GM21381 (cell line): ENCODE measurements at regions not wholly inside any gene's neighbourhood (a gene's known extent, or its start where the extent isn't known, plus 50 kb on each side); places are given as distances from the start of the nearest gene placed in this dataset.

Experiments used
- ATAC-seq: cut with Tn5 transposase; IDR thresholded peaks from one replicate; pipeline ENCODE4 v1.9.1; 2021; ENCODE audit warnings: mild to moderate bottlenecking, moderate library complexity; ENCODE audit not compliant: unreplicated experiment

DNA sequence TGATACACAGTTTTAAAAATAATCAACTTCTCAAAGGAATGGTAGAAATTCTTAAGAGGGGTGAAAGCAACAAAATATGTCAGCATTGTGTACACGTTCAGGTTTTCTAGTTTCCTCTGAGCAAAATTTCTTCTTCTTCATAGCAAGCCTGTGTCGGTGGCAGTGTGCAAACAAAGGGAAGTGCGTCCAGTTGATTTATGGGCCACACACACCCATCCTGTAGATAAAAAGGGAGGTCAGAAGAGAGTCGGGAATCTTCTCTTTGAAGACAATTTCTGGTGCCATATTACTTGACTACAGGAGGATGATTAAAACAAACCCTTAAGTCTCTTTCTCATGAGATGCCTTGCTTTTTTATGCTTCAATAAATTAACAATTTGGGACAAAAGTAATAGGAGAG is 484.1 kb upstream of the SALL1 start:
- ATAC-seq, result no peak

DNA sequence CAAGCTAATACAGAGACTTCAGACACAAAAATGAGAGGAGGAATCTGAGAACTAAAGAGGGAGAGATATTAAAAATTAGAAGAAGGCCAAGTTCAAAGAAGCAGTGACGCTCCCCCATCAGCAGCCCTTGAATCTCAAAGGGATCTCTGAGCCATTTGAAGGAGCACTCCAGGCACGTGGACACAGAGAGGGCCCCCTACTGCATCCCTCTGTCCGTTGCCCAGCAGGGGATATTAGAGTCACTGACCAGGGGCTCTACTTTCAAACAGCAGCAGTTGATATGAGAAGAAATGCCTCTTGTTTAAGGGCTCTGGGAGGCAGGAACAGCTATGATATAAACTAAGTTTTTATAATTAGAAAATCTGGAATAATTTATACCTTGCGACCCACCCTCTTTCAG is 479.0 kb upstream of the SALL1 start:
- no peak for ATAC-seq

DNA sequence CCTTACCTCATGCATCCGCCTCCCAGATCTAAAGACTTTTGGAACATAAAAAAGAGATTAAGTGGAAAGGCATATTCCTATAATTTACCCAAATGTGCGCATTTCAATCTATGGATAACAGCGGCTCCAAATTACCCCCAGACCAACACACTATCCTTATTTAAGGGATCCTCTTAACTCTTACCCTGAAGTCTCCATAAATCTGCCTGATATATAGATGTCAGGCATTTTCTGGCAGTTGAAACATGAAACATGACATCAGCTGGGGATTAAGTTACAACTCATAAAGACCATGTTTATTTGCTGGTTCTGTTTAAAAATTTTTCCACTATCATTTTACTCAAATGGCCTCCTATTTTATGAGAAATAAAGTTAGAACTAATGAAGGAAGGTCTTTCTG is 478.5 kb upstream of the SALL1 start:
- no peak for ATAC-seq

DNA sequence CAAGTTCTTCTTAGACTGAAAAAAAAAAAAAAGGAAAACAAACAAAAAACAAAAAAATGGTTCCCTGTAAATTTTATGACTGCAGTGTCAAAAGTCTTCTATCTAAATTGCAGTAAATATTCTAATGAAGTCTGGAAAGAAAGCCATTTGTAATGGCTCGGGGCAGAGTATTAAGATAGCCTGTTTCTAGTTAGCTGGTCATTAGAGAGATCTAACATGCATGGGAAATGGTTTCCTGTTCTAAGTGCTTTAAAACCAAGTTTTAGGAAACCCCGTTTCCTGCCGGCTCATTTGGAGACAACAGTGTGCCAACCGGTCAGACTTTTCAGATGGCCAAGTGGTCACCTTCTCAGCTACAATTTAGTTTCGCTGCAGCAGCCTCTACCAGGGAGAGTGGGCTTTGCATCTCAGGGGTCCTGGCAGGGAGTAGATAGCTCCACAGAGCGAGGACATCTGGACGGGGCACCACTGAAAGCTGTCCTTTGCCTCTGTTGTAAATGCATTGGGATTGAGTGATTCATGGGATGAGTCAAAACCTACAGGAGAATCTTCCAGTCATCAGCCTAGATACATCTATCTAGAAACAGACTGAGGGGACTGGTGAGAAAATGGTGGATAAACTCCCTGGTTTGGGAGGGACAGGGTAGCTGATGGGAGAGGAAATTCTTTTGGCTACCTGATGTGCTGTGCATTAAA is 473.2 kb upstream of the SALL1 start:
- ATAC-seq, result no peak

DNA sequence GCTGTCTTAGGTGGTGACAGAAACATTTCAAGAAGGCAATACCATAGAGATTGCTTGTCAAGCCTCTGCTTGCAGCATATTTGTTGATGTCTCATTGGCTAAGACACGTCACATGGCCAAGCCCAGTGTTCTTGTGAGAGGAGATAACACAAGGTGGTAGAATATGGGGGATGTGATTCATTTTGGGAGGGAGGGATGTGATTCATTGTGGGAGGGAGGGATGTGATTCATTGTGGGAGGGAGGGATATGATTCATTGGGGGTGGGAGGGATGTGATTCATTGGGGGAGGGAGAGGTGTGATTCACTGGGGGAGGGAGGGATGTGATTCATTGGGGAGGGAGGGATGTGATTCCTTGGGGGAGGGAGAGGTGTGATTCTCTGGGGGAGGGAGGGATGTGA is 470.5 kb upstream of the SALL1 start:
- no peak for ATAC-seq

DNA sequence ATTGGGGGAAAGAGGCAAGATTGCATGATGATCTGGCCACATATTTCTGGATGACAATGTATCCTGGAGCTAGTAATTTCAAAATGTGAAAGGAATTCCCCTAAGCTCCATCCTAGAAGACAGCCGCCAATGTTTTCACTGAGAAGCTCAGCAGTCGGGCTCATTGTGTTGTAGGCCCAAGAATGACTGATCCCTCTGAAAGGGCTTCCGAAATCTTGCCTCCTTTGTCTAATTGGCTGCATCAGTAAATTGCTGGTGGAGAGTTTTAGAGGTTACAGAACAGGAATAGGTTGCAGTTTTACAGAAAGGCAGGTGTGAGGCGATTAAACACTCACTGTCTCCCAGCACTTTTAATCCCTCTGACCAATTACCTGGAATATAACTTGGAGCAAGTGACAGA is 464.1 kb upstream of the SALL1 start:
- no peak for ATAC-seq

DNA sequence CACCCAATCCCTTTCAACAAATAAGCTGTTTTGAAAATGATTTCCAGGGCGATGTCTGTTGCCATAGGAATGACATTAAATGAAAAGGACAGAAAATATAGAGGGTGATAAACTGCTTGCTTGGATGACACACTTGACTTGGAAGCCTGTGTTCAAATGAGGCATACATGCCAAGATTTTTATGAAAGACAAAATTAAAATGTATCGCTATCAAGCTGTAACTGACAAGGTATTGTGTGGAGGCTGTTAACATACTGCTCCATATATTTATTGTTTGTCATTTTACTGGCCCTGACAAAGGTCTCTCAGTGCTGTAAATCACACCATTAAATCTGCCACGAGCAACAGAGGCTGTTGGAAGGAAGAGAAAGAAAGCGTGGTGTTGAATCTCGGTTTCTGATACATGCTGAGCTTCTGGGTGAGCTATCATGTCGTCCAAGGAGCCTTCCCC is 456.2 kb upstream of the SALL1 start:
- ATAC-seq, result no peak

DNA sequence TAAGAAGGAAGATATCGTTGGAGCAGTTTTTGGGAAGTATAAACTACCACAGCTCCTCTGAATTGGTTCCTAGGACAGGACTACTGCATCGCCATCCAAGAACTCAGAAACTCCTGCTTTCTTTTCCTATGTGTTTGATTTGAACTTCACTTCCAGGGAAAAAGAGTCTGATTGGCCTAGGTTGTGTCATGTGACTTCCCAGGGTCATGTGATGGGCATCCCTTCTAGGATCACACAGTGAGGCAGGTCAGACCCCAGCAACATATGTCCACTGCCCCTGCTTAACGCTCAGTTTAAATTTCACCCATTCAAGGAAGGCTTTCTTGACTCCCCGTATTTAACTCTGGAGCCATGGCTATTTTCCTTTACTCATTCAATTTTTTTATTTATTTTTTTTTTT is 445.2 kb upstream of the SALL1 start:
- no peak for ATAC-seq

DNA sequence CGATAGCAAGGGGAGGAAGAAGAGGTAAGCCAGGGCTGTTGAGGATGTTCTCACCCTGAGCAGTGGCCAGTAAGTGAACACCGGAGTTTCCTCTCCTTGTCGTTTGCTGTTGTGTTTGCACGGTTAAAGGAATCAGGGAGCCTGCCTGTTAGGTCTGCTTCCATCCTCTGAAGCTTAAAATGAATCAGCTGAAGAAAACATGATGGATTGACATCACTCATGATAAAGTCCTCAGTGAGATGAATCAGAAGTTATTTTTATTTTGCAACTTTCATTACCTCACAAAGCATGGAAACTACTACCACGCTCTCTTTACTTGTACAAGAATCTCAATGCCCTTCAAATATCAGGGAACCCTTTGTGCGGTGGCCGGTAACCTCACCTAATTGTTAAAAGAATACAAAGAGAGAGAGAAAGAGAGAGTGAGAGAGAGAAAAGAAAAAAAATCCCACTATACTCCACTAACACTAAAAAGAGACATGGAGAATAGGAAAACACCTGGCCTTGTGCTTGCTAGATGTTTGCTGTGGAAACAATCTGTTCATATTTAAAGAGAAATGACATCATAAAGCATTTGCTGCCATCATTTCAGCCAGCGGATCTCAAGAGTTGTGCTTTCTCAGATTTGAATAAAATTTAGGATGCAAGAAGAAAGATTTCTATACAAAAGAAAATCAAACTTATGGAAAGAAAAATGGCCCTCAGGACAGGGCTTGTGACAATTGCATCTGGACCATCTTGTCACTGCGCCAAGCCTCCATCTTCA is 441.6 kb upstream of the SALL1 start:
- ATAC-seq, result no peak

DNA sequence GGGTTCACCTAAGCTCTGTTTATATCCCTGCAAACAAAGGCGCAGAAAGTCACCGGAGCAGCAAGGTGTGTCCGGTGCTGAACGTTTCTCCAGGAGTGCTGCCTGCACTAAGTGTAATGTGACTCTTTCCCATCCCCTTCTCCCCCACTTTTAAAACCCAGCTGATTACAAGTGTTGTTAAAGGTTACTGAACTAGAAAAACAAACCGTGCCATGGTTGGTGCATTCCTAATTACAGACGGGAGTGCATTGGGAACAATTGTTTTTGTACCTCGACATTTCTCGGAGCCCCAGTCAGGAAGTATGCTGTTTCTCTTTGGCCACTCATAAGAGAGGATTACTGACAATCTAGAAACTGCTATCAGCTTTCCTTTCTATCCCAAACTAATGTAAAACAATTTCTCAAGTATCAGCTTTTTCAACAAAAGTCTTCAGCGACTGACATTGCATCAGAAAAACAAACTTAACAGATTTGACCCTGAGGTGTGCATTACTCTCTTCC is 441.0 kb upstream of the SALL1 start:
- ATAC-seq, result no peak

DNA sequence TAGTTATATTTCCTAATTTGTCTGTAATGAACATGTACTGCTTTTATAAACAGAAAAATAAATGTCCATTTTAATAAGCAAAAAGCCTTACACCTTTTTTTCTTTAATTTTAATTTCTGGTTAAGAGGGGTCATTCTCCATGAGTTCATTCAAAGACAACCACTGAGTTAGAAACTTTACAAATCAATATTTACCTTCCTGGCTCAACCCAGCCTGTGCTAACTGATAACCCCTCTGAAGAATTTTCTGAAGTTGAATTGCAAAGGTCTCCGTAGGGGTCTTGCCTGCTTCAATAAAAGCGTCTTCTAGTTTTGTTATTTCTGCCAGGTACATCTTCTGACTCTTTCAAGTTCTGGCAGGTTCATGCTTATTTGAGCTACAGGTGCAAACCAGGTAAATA is 440.4 kb upstream of the SALL1 start:
- ATAC-seq, result no peak

DNA sequence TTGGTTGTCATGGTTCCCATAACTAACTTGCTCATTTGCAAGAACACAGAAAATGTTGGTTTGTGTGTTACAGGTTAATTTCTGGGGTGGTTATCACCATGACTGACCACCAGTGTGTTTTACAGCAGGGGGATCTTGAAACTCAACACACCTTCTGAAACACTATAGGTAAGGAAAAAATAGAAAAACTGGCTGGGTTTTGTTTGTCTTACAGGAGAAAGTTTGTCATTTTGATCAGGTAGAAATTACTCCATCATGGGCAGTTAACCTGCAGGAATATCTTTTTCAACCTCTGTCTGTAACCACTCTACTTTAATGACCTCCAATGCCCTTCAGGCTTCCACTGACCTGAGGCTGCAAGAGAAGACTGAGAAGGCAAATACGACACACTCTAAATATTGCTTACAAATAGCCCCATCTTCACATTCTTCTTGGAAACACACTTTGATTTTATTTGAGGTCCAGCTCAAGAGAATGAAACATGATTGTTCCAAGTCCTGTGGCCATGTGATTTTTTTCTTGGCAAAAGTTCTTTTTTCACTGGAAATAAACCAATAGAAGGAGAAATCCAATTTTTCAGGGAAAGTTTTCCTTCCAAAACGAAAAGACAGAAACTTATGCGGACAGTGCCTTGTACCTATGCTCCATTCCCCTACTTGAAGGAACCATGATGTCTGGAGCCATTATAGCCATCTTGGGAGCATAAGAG is 428.7 kb upstream of the SALL1 start:
- ATAC-seq, result no peak

DNA sequence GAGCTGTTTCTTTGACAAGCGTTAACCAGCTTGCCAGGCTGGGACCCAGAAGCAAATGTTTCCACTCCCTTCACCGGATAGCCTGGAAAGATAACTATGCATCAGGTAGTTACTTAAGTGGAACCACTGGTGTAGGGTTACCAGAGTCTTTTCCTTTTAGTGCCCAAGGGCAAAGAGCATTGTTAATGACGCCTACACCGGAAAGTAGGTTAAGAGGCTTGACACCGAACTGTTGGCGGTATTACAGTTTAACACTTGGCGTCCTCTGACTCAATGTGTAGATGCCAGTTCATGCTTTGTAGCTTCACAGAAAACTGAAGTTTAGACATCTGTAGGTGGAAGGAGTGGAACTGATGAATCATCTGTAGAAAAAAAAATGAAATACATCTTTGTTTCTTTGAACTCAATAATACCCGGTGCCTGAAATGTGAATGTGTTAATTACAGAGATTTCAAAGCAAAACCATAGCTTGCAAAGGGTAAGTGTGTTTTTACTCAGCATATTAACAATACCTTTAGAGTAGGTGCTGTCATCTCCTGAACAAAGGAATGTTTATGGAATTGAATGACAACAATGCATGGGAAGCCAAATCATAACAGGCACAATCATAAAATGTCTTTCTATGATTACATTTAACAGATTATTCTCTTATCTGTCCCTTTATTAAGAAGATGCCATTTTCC is 426.7 kb upstream of the SALL1 start:
- no peak for ATAC-seq

DNA sequence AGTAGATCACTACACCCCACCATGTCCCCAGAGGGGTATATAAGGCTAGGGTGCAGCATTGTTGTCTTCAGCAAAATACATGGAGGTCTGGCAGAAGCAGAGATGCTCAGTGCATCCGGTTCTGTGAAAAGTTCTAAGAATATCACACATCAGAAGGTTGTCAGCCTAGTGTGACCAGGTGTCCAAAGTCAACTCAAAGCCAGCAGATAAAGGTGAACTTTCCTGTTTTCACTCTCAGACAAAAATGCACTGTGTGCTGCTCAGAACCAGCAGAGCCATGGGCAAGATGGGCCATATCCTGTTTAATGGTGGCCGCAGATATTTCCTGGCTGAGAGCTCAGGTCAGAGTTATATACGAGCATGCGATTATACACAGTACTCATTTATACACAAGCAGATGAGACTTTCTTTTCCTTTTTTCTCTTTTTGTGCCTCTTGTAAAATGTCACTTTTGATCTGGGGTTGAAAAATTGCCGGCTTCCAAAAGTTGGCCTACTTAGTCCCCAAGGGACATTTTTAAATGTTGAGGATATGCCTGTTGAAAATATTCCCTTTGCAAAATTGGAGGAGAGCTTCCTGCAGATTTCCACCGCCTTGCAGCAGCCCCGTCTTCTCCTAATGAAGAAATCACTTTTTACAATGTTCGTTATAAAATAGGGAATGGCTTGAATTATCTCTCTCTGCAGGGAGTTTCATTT is 425.6 kb upstream of the SALL1 start:
- ATAC-seq, result no peak

DNA sequence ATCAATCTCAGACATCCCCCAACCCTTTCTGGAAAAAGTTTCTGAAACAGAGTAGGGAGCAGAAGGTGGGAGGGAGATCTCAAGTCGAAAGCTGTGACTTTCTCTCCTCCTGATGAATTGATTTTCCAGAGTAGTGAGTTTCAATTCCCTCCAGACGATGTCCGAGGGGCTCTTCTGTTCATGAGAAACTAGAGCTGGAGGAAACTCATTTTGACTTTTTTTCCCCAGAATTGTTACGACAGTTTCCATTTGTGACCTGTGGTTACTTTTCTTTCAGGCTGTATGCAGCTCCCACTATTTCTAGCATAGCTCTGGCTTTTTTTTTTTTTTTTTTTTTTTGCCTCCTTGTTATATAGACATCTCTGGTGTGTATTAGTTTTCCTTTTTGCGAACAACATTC is 422.1 kb upstream of the SALL1 start:
- no peak for ATAC-seq

DNA sequence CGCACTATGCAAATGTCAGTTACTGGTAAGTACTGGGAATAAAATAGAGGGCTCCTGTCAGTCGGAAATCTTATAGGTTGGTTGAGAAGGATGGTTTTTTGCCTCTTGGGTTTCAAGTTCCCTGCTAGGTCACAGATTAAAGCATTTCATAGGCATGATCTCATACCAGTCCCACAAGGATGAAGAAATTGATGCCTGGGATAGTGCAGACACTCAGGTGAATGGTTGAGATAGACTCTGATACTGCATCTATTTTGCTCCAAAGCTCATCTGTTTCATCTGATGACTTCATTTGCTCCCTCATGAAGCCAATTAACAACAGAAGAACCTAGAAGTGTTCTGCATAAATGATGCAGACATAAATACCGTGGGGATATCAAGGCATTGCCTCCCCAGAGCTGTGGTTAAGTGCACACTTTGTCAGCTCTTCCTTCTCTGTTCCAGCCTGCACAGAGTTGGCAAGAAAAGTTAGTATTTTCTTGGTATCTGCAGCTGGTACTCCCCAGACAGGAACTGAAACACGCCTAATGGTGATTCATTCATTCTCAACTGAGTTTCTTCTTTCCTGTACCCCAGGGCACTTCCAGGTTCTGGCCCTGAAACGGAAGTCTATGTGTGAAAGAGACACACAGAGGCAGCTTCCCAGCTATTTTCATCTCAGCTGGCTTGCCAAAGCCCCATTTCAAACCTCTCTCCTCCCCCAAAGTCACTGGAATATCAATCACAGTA is 418.3 kb upstream of the SALL1 start:
- no peak for ATAC-seq

DNA sequence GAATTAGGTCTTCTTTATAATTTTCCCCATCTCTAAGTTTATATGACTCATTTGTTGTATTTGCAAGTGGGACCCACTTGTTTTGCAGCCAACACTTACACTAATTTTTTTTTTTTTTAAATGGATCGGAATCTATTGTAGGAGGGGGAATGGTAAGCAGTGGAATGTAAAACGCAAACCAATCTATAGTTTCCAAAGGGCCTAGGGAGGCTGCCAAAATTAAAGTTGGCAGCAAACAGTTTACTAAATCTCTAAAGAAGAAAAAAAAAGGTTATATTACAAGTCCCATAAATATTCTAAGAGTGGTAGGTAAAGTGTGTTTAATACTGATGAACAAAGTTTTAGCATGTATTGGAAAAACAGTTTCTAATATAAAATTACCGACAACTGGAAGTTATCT is 416.8 kb upstream of the SALL1 start:
- no peak for ATAC-seq

DNA sequence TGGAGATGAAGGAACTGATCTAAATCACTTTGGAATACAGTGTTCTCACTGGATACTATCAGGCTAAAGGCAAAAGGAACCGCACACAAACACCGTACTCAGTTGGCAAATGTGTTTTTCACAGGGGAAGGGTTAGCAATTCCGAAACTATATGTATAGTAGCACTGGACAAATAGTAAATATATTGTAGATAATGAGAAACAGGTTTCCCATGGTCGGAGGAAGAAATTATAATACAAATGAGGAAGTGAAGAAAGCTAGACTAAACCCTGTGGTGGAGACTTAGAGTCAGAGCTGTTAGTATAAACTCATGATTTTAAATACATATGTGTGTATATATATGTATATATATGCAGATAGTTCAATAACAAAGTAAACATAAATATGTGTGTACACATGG is 414.1 kb upstream of the SALL1 start:
- ATAC-seq, result no peak

DNA sequence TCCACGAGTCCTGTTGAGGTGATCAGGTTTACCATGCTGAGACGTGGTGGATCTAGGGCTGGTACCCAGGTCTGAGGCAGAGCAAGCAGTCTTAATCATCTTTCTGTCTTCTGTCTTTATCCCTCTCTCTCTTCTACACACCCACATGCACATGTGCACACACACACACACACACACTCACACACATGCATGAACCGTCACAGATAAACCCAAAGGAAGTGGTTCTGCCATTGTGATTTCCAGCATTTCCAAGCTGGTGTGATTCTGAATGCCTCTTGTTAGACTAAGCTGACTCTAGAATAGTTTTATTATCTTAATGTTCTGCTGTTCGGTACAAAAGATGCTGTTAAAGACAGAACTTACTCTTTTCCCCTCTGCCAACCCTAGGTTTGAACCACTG is 411.8 kb upstream of the SALL1 start:
- no peak for ATAC-seq

DNA sequence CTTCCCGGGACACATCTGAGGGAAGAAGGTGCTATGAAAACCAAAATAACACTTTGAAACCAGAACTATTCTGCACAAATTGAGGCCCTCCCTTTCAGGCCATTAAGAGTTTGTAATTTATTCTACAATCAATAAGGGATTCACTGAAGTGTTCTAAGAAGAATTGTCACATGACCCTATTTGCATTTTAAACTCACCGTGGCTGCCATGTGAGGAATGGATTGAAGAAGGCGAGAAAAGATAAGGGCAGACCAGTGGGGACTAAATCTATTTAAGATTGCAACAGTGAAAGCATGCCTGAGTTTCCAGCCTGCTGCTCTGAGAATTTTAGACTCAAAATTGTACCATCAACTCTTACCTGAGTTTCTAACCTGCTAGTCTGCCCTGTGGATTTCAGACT is 408.8 kb upstream of the SALL1 start:
- no peak for ATAC-seq
